GM12874 (cell line): ENCODE measurements at regions not wholly inside any gene's neighbourhood (a gene's known extent, or its start where the extent isn't known, plus 50 kb on each side); places are given as distances from the start of the nearest gene placed in this dataset.

ENCODE experiments used
- TF ChIP-seq, protein P1 (sequence below): IDR thresholded peaks from 2 replicates; pipeline ENCODE4 v1.5.1; 2011; ENCODE audit warnings: low read depth, mild to moderate bottlenecking, control low read depth, low read length, moderate library complexity; ENCODE audit not compliant: insufficient read depth

DNA sequence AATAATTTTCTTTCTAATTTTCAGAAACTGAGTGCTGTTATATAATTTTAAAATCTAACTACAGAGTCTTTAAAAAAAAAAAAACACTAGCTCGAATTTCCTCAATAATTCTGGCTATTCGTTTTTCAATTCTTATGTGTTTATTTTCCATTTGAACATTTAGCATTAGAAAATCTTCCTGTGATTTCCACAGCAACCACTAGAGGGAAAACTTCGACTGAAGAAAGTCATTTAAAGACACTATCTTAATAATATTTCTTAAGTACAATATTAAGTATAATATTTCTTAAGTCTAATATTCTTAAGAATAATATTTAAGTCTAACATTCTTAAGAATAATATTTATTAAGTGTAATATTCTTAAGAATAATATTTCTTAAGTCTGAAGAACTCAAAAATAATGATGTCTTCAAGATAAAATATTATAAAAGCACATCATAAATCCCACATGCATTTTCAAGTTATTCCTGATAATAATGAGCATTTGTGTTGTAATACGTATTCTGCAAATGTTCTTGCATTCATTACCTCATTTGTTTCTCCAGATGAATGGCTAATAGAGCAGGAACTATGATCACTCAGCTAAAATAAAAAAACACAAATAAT, 118.4 kb upstream of the WDR17 start:
- TF ChIP-seq, protein P1, sequence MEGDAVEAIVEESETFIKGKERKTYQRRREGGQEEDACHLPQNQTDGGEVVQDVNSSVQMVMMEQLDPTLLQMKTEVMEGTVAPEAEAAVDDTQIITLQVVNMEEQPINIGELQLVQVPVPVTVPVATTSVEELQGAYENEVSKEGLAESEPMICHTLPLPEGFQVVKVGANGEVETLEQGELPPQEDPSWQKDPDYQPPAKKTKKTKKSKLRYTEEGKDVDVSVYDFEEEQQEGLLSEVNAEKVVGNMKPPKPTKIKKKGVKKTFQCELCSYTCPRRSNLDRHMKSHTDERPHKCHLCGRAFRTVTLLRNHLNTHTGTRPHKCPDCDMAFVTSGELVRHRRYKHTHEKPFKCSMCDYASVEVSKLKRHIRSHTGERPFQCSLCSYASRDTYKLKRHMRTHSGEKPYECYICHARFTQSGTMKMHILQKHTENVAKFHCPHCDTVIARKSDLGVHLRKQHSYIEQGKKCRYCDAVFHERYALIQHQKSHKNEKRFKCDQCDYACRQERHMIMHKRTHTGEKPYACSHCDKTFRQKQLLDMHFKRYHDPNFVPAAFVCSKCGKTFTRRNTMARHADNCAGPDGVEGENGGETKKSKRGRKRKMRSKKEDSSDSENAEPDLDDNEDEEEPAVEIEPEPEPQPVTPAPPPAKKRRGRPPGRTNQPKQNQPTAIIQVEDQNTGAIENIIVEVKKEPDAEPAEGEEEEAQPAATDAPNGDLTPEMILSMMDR, result peak; percentile 25; the same call in 1 of the 2 replicates

DNA sequence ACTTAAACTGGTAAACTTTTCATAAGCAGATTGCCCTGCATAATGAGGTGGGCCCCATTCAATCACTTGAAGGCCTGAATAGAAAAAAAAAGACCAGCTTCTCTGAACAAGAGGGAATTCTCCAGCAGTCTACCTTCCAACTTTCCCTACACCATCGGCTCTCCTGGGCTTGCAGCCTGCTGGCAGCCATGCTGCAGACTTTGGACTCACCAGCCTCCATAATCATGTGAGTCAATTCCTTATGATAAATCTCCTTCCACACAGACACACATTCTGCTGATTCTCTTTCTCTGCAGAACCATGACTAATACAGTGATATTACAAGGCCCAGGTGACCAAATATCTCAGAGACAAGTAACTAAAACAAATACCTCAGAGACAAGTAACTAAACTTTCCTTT, 113.8 kb upstream of the WDR17 start:
- TF ChIP-seq, protein P1, result no peak

DNA sequence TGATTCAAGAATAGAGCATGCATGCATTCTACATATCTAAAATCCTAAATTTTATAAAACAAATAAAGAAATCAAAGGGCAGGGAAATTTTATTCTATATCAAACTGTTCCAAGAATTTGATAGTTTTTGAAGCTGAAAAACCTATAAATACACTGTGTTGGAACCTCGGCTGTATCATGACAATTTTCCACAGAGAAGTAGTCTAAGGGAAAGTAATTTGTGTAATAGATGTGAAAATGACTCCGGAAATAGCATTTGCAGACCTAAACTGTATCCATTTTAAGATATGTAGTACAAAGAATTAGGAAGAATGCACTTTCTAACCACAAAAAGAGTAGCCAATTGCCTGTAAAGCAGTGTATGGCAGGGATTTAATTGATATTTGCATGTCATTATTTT, 112.5 kb upstream of the WDR17 start:
- TF ChIP-seq, protein P1, result no peak

DNA sequence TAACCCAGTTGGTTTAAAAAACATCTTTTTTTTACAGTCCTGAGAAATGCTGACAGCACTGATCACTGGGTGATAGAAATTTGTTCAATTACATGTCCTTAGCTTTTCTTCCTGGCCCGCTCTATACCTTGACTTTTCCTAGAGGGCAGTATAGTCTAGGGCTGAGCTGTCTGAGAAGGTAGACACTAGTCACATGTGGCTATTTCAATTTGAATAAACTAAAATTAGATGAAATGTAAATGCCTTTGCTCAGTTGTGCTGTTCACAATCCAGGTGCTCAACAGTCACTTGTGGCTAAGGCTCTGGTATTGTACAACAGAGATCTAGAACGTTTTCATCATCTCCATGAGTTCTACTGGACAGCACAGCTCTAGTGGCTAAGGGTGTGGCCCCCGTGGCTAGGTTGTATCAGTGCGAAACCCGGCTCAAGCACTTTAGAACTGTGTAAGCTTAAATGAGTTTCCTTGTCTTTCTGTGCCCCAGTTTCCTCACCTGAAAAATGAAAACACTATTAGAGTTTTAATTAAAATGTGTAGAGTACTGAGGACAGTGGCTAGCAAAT, 111.6 kb upstream of the WDR17 start:
- TF ChIP-seq, protein P1, result peak; percentile 33; the same call in 1 of the 2 replicates

DNA sequence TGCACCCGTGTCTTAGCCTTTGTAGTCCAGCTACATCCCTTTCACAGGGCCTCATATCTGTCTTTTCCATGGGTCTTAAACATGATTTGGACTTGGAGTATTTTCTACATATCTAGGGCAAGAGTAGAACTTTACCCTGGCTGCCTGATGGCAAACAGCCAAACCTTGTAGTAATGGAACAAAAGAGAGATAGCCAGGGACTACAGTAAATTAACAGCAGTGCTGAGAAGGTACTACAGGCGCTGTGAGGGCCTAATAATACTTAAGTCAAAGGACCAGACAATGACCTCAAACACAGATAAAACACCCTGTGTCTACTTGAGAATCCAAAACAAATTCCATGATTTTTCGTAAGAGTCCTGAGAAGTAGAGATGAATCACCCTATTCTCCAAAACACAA, 111.0 kb upstream of the WDR17 start:
- TF ChIP-seq, protein P1, result no peak

DNA sequence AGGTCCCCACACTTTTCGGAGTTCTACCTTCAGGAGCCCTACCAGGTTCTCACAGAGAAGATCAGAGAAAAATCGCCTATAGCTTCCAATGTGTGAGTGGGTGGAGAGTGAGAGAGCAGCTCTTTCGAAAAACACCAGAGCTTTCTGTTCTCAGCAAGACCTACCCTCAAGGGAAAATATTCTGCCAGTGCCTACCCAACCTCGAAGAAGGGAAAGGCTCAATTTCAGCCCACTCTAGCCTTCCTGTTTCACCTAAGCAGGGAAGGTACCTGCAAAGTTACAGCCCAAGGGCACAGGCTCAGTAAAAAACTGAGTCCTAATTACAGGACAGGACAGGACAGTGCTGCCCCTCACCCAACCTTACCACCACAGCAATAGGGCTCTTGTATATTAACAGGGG, 104.0 kb upstream of the WDR17 start:
- TF ChIP-seq, protein P1, result no peak

DNA sequence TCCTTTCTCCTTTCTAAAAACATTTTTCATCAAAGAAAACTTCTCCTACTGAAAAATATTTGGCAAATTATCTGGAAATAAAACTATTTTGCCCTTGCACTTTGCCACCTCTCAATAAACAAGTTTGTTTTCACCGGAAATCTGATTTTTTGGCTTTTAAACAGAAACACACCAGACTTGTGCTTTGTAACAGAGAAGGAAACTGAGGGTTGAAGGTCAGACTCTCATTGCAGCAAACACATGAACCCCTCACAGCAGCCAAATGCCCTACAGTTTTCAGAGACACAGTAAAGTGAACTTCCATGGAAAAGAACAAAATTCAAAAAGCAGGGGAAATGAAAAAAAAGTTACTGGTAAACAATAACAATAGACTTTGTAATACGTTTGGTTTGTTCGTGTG, 95.6 kb upstream of the WDR17 start:
- TF ChIP-seq, protein P1, result no peak
